H9 (cell line): ENCODE measurements at regions not wholly inside any gene's neighbourhood (a gene's known extent, or its start where the extent isn't known, plus 50 kb on each side); places are given as distances from the start of the nearest gene placed in this dataset.

Experiments
- DNase-seq: peaks from one replicate; pipeline ENCODE4 v3.0.0-alpha.2; 2017
- H2AFZ ChIP-seq: one replicate; pipeline ENCODE4 v1.6.1; 2013; ENCODE audit warnings: mild to moderate bottlenecking, low read length, control low read depth, moderate library complexity
- H2AK5ac ChIP-seq: 2 replicates; pipeline ENCODE4 v1.6.1; 2013; ENCODE audit warnings: low read length, control low read depth, mixed read lengths; ENCODE audit not compliant: insufficient read length
- H2BK120ac ChIP-seq: one replicate; pipeline ENCODE4 v1.6.1; 2013; ENCODE audit warnings: low read depth, mild to moderate bottlenecking, low read length, control low read depth, inconsistent platforms; ENCODE audit not compliant: poor library complexity, severe bottlenecking
- H2BK12ac ChIP-seq: 2 replicates; pipeline ENCODE4 v1.6.1; 2013; ENCODE audit warnings: low read length, control low read depth, mixed read lengths, low read depth; ENCODE audit not compliant: insufficient read length
- H2BK15ac ChIP-seq: 2 replicates; pipeline ENCODE4 v1.6.1; 2013; ENCODE audit warnings: low read depth, low read length, control low read depth
- H2BK20ac ChIP-seq: one replicate; pipeline ENCODE4 v1.6.1; 2013; ENCODE audit warnings: low read depth, mild to moderate bottlenecking, low read length, control low read depth, inconsistent platforms; ENCODE audit not compliant: poor library complexity, severe bottlenecking
- H2BK5ac ChIP-seq: 2 replicates; pipeline ENCODE4 v1.6.1; 2013; ENCODE audit warnings: low read length, control low read depth, mixed read lengths; ENCODE audit not compliant: insufficient read length
- H3K14ac ChIP-seq: 2 replicates; pipeline ENCODE4 v1.6.1; 2013; ENCODE audit warnings: low read length, control low read depth; ENCODE audit not compliant: insufficient read depth
- H3K18ac ChIP-seq: 2 replicates; pipeline ENCODE4 v1.6.1; 2013; ENCODE audit warnings: low read depth, mild to moderate bottlenecking, mixed read lengths, low read length, control low read depth; ENCODE audit not compliant: insufficient read length
- H3K23ac ChIP-seq: 2 replicates; pipeline ENCODE4 v1.6.1; 2013; ENCODE audit warnings: low read length, control low read depth, mixed read lengths, low read depth; ENCODE audit not compliant: insufficient read length
- H3K23me2 ChIP-seq: 2 replicates; pipeline ENCODE4 v1.6.1; 2013; ENCODE audit warnings: low read depth, mild to moderate bottlenecking, mixed read lengths, low read length, control low read depth; ENCODE audit not compliant: insufficient read length, poor library complexity, severe bottlenecking
- H3K27ac ChIP-seq: 2 replicates; pipeline ENCODE4 v1.5.1; 2013; ENCODE audit warnings: low read length, control low read depth, mixed read lengths, low read depth; ENCODE audit not compliant: insufficient read length
- H3K27me3 ChIP-seq: 2 replicates; pipeline ENCODE4 v1.6.1; 2013; ENCODE audit warnings: low read length, control low read depth, inconsistent platforms; ENCODE audit not compliant: insufficient read depth
- H3K4ac ChIP-seq: 2 replicates; pipeline ENCODE4 v1.6.1; 2013; ENCODE audit warnings: low read depth, mild to moderate bottlenecking, control low read depth, inconsistent platforms, low read length, moderate library complexity
- H3K4me1 ChIP-seq: 2 replicates; pipeline ENCODE4 v1.6.1; 2013; ENCODE audit warnings: low read length, control low read depth, inconsistent platforms; ENCODE audit not compliant: insufficient read depth
- H3K4me2 ChIP-seq: 2 replicates; pipeline ENCODE4 v1.6.1; 2013; ENCODE audit warnings: low read length, control low read depth, mixed read lengths; ENCODE audit not compliant: insufficient read length, insufficient read depth
- H3K56ac ChIP-seq: 2 replicates; pipeline ENCODE4 v1.6.1; 2013; ENCODE audit warnings: low read depth, mild to moderate bottlenecking, mixed read lengths, low read length, control low read depth; ENCODE audit not compliant: insufficient read length
- H3K79me1 ChIP-seq: 2 replicates; pipeline ENCODE4 v1.6.1; 2013; ENCODE audit warnings: low read depth, mild to moderate bottlenecking, moderate library complexity, low read length, control low read depth, inconsistent platforms; ENCODE audit not compliant: insufficient read depth, poor library complexity, severe bottlenecking
- H3K79me2 ChIP-seq: 2 replicates; pipeline ENCODE4 v1.6.1; 2013; ENCODE audit warnings: low read length, control low read depth, inconsistent platforms; ENCODE audit not compliant: insufficient read depth
- H3K9ac ChIP-seq: 2 replicates; pipeline ENCODE4 v1.6.1; 2013; ENCODE audit warnings: low read length, control low read depth, mixed read lengths; ENCODE audit not compliant: insufficient read length; ENCODE audit errors: extremely low read depth
- H3K9me3 ChIP-seq: one replicate; pipeline ENCODE4 v1.6.1; 2013; ENCODE audit warnings: low read depth, low read length, inconsistent platforms; ENCODE audit not compliant: control insufficient read depth
- H3T11ph ChIP-seq: one replicate; pipeline ENCODE4 v1.6.1; 2013; ENCODE audit warnings: mild to moderate bottlenecking, low read length, control low read depth, inconsistent platforms
- H4K20me1 ChIP-seq: one replicate; pipeline ENCODE4 v1.6.1; 2013; ENCODE audit not compliant: control insufficient read depth, insufficient read length, insufficient read depth
- H4K5ac ChIP-seq: 2 replicates; pipeline ENCODE4 v1.6.1; 2013; ENCODE audit warnings: low read depth, mild to moderate bottlenecking, mixed read lengths, low read length, control low read depth; ENCODE audit not compliant: insufficient read length
- H4K8ac ChIP-seq: replicated peaks from 2 replicates; pipeline ENCODE4 v1.6.1; 2013; ENCODE audit warnings: low read length, control low read depth, mixed read lengths, low read depth; ENCODE audit not compliant: insufficient read length
- H4K91ac ChIP-seq: 2 replicates; pipeline ENCODE4 v1.6.1; 2013; ENCODE audit warnings: low read depth, mild to moderate bottlenecking, moderate library complexity, mixed read lengths, low read length, control low read depth; ENCODE audit not compliant: insufficient read length
- H3K27ac Mint-ChIP-seq, 3 experiments: 2 replicates in 2 of 3; 3 replicates in 1 of 3; pipeline ENCODE4 v1.8.0; 2020 to 2021; ENCODE audit warnings: mixed read lengths in 3 of 3, mild to moderate bottlenecking in 1 of 3, moderate library complexity in 1 of 3
- H3K27me3 Mint-ChIP-seq: 2 replicates; pipeline ENCODE4 v1.8.0; 2021; ENCODE audit warnings: low read depth, mild to moderate bottlenecking, moderate library complexity, mixed read lengths
- H3K36me3 Mint-ChIP-seq, 3 experiments: 2 replicates in 2 of 3; 3 replicates in 1 of 3; pipeline ENCODE4 v1.8.0; 2020 to 2021; ENCODE audit warnings: low read depth in 3 of 3, mixed read lengths in 3 of 3; ENCODE audit not compliant: insufficient read depth in 1 of 3
- H3K4me1 Mint-ChIP-seq, 2 experiments: 2 replicates each; pipeline ENCODE4 v1.8.0; 2020; ENCODE audit warnings: mixed read lengths in 2 of 2
- H3K4me3 Mint-ChIP-seq, 2 experiments: 2 replicates in 1 of 2; 3 replicates in 1 of 2; pipeline ENCODE4 v1.8.0; 2020 to 2021; ENCODE audit warnings: mild to moderate bottlenecking in 2 of 2, mixed read lengths in 2 of 2, moderate library complexity in 1 of 2
- H3K9me3 Mint-ChIP-seq, 2 experiments: 2 replicates in 1 of 2; 3 replicates in 1 of 2; pipeline ENCODE4 v1.8.0; 2020; ENCODE audit warnings: mild to moderate bottlenecking in 2 of 2, mixed read lengths in 2 of 2, moderate library complexity in 1 of 2
- WGBS: extraction: QIAGEN DNeasy Blood & Tissue Kit; methylation state at CpG from one replicate; pipeline ENCODE4 v1.1.7; 2013; ENCODE audit warnings: missing lambda C conversion rate, low lambda C conversion rate, mixed read lengths; ENCODE audit not compliant: insufficient read length; ENCODE audit errors: extremely low coverage; 5-methylcytosine and 5-hydroxymethylcytosine counted together
- TF ChIP-seq, protein P1 (sequence below): fragments of 200-600 bp; sonication (generic); conservative IDR thresholded peaks from 3 replicates; pipeline ENCODE4 v1.8.0; 2021; ENCODE audit warnings: antibody characterized with exemption, mild to moderate bottlenecking

- Histone ChIP-seq H2AFZ (no peak overlapping the region), H3K27me3 (no peaks in the 10 kb centered on the region), H4K8ac (no peak overlapping the region), H2BK15ac (no peak overlapping the region), H3K27ac (no peak overlapping the region), H2BK20ac (no peak overlapping the region), H4K5ac (no peak overlapping the region), H3K56ac (no peak overlapping the region), H3K23me2 (no peaks in the 10 kb centered on the region), H3K79me1 (no peaks in the 10 kb centered on the region), H3K9me3 (no peaks in the 10 kb centered on the region), H3K79me2 (no peaks in the 10 kb centered on the region), H3K23ac (no peak overlapping the region), H4K20me1 (no peaks in the 10 kb centered on the region), H3K4ac (no peak overlapping the region), H3K14ac (no peak overlapping the region), H2BK5ac (no peak overlapping the region), H2AK5ac (no peak overlapping the region), H3K9ac (no peak overlapping the region), H4K91ac (no peak overlapping the region), H3K4me1 (peaks cover 6% of the 10 kb centered on the region), H2BK12ac (no peak overlapping the region), H3K4me2 (no peak overlapping the region), H3K18ac (no peak overlapping the region), H2BK120ac (no peak overlapping the region), H3T11ph (no peak overlapping the region)
- H3K36me3 Mint-ChIP-seq, result peaks cover 0 to 2% (median 0%) of the 10 kb centered on the region in 3 experiments; a peak in 1 of 7 replicates
- no peak for DNase-seq
- H3K27me3 Mint-ChIP-seq, result no peaks in the 10 kb centered on the region
- WGBS, result no CpG with 5 or more reads among the region's 5 CpGs
- H3K9me3 Mint-ChIP-seq, result no peaks in the 10 kb centered on the region
- H3K4me3 Mint-ChIP-seq, result no peak overlapping the region
- peaks cover 44 to 54% of the 10 kb centered on the region in 2 experiments for H3K4me1 Mint-ChIP-seq
- TF ChIP-seq, protein P1, sequence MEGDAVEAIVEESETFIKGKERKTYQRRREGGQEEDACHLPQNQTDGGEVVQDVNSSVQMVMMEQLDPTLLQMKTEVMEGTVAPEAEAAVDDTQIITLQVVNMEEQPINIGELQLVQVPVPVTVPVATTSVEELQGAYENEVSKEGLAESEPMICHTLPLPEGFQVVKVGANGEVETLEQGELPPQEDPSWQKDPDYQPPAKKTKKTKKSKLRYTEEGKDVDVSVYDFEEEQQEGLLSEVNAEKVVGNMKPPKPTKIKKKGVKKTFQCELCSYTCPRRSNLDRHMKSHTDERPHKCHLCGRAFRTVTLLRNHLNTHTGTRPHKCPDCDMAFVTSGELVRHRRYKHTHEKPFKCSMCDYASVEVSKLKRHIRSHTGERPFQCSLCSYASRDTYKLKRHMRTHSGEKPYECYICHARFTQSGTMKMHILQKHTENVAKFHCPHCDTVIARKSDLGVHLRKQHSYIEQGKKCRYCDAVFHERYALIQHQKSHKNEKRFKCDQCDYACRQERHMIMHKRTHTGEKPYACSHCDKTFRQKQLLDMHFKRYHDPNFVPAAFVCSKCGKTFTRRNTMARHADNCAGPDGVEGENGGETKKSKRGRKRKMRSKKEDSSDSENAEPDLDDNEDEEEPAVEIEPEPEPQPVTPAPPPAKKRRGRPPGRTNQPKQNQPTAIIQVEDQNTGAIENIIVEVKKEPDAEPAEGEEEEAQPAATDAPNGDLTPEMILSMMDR, result no peak
- no peak overlapping the region for H3K27ac Mint-ChIP-seq
Observed at GRCh38 chr9:110104261-110104809, 103.6 kb downstream of the C9orf152 start.
